Hepatocyte (in vitro differentiated cells): ENCODE measurements at regions not wholly inside any gene's neighbourhood (a gene's known extent, or its start where the extent isn't known, plus 50 kb on each side); places are given as distances from the start of the nearest gene placed in this dataset.

Experiments
- DNase-seq: peaks from one replicate; pipeline ENCODE4 v3.0.0-alpha.2; 2016; ENCODE audit warnings: low spot score
- H2AFZ ChIP-seq: fragments of 200-600 bp; sonication (generic); 2 replicates; pipeline ENCODE4 v1.6.0; 2016; ENCODE audit warnings: antibody characterized with exemption, mild to moderate bottlenecking
- H3K27ac ChIP-seq: fragments of 200-600 bp; sonication (generic); 2 replicates; pipeline ENCODE4 v1.5.1; 2016; ENCODE audit warnings: mild to moderate bottlenecking
- H3K27me3 ChIP-seq: fragments of 200-600 bp; sonication (generic); 2 replicates; pipeline ENCODE4 v1.6.1; 2016
- H3K36me3 ChIP-seq: fragments of 200-600 bp; sonication (generic); replicated peaks from 2 replicates; pipeline ENCODE4 v1.5.1; 2016; ENCODE audit warnings: low read depth; ENCODE audit not compliant: insufficient read depth
- H3K4me1 ChIP-seq: fragments of 200-600 bp; sonication (generic); 2 replicates; pipeline ENCODE4 v1.5.1; 2016; ENCODE audit warnings: mild to moderate bottlenecking, moderate library complexity; ENCODE audit not compliant: insufficient read depth
- H3K4me2 ChIP-seq: fragments of 200-600 bp; sonication (generic); 2 replicates; pipeline ENCODE4 v1.6.0; 2016
- H3K4me3 ChIP-seq: fragments of 200-600 bp; sonication (generic); 2 replicates; pipeline ENCODE4 v1.5.1; 2016; ENCODE audit warnings: mild to moderate bottlenecking
- H3K79me2 ChIP-seq: fragments of 200-600 bp; sonication (generic); 2 replicates; pipeline ENCODE4 v1.6.0; 2017; ENCODE audit warnings: mild to moderate bottlenecking
- H3K9me2 ChIP-seq: fragments of 200-600 bp; sonication (generic); replicated peaks from 2 replicates; pipeline ENCODE4 v1.6.0; 2017; ENCODE audit warnings: mild to moderate bottlenecking; ENCODE audit not compliant: insufficient read depth
- H3K9me3 ChIP-seq: fragments of 200-600 bp; sonication (generic); 2 replicates; pipeline ENCODE4 v1.5.1; 2016; ENCODE audit warnings: low read depth, mild to moderate bottlenecking
- H4K20me1 ChIP-seq: fragments of 200-600 bp; sonication (generic); 2 replicates; pipeline ENCODE4 v1.6.0; 2016; ENCODE audit warnings: mild to moderate bottlenecking; ENCODE audit not compliant: insufficient read depth, poor library complexity, severe bottlenecking
- EZH2 ChIP-seq: fragments of 200-600 bp; sonication (generic); IDR thresholded peaks from 2 replicates; pipeline ENCODE4 v1.6.1; 2016; ENCODE audit warnings: antibody characterized with exemption, mild to moderate bottlenecking, borderline replicate concordance
- EZH2phosphoT487 ChIP-seq: fragments of 200-600 bp; sonication (generic); IDR thresholded peaks from one replicate; pipeline ENCODE4 v1.6.1; 2018; ENCODE audit warnings: antibody characterized with exemption, mild to moderate bottlenecking, low read depth, moderate library complexity; ENCODE audit not compliant: unreplicated experiment, severe bottlenecking
- WGBS: methylation state at CpG from one replicate; pipeline ENCODE4 v1.1.6; 2016; ENCODE audit warnings: low lambda C conversion rate; ENCODE audit errors: missing lambda C conversion rate; 5-methylcytosine and 5-hydroxymethylcytosine counted together
- TF ChIP-seq, protein P1 (sequence below): fragments of 200-600 bp; sonication (generic); IDR thresholded peaks from 2 replicates; pipeline ENCODE4 v1.5.1; 2016; ENCODE audit warnings: antibody characterized with exemption, mild to moderate bottlenecking; ENCODE audit not compliant: poor library complexity

GRCh38 chr10:113278664-113279063 lies 274.2 kb upstream of the HABP2 start:
- no peaks in the 10 kb centered on the region for H3K9me2 ChIP-seq
- H3K27ac ChIP-seq, result no peak overlapping the region
- no peaks in the 10 kb centered on the region for H4K20me1 ChIP-seq
- no peak for TF ChIP-seq EZH2
- no peak for TF ChIP-seq EZH2phosphoT487
- TF ChIP-seq, protein P1, sequence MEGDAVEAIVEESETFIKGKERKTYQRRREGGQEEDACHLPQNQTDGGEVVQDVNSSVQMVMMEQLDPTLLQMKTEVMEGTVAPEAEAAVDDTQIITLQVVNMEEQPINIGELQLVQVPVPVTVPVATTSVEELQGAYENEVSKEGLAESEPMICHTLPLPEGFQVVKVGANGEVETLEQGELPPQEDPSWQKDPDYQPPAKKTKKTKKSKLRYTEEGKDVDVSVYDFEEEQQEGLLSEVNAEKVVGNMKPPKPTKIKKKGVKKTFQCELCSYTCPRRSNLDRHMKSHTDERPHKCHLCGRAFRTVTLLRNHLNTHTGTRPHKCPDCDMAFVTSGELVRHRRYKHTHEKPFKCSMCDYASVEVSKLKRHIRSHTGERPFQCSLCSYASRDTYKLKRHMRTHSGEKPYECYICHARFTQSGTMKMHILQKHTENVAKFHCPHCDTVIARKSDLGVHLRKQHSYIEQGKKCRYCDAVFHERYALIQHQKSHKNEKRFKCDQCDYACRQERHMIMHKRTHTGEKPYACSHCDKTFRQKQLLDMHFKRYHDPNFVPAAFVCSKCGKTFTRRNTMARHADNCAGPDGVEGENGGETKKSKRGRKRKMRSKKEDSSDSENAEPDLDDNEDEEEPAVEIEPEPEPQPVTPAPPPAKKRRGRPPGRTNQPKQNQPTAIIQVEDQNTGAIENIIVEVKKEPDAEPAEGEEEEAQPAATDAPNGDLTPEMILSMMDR, result no peak
- no peak overlapping the region for H2AFZ ChIP-seq
- H3K4me2 ChIP-seq, result no peak overlapping the region
- H3K4me3 ChIP-seq, result no peak overlapping the region
- H3K9me3 ChIP-seq, result no peaks in the 10 kb centered on the region
- no peak for DNase-seq
- WGBS, result 81% methylated on average over 3 of the region's 3 CpGs
- no peaks in the 10 kb centered on the region for H3K27me3 ChIP-seq
- H3K79me2 ChIP-seq, result no peaks in the 10 kb centered on the region
- no peaks in the 10 kb centered on the region for H3K4me1 ChIP-seq
- H3K36me3 ChIP-seq, result no peaks in the 10 kb centered on the region

GRCh38 chr10:113279262-113279661 lies 273.6 kb upstream of the HABP2 start:
- Histone ChIP-seq H3K4me2 (no peak overlapping the region), H3K9me3 (no peaks in the 10 kb centered on the region), H2AFZ (no peak overlapping the region), H3K9me2 (no peaks in the 10 kb centered on the region), H3K27ac (no peak overlapping the region), H4K20me1 (no peaks in the 10 kb centered on the region), H3K4me3 (no peak overlapping the region), H3K36me3 (no peaks in the 10 kb centered on the region), H3K79me2 (no peaks in the 10 kb centered on the region), H3K4me1 (no peaks in the 10 kb centered on the region), H3K27me3 (no peaks in the 10 kb centered on the region)
- DNase-seq, result no peak
- 94% methylated on average over 4 of the region's 4 CpGs for WGBS
- TF ChIP-seq, protein P1, result no peak
- no peak for TF ChIP-seq EZH2
- TF ChIP-seq EZH2phosphoT487, result no peak

GRCh38 chr10:113282564-113282963 lies 270.3 kb upstream of the HABP2 start:
- no peak overlapping the region for H3K4me3 ChIP-seq
- H3K27ac ChIP-seq, result no peak overlapping the region
- no peak for DNase-seq
- no peak overlapping the region for H3K4me2 ChIP-seq
- TF ChIP-seq EZH2, result no peak
- TF ChIP-seq, protein P1, result no peak
- no peak for TF ChIP-seq EZH2phosphoT487
- no peaks in the 10 kb centered on the region for H4K20me1 ChIP-seq
- no peaks in the 10 kb centered on the region for H3K9me3 ChIP-seq
- H3K27me3 ChIP-seq, result no peaks in the 10 kb centered on the region
- no peaks in the 10 kb centered on the region for H3K9me2 ChIP-seq
- H3K4me1 ChIP-seq, result no peaks in the 10 kb centered on the region
- H3K79me2 ChIP-seq, result no peaks in the 10 kb centered on the region
- H3K36me3 ChIP-seq, result no peaks in the 10 kb centered on the region
- no peak overlapping the region for H2AFZ ChIP-seq
- 93% methylated on average over 4 of the region's 4 CpGs for WGBS

GRCh38 chr10:113283189-113283588 lies 269.7 kb upstream of the HABP2 start:
- no peaks in the 10 kb centered on the region for H3K36me3 ChIP-seq
- TF ChIP-seq, protein P1, result no peak
- TF ChIP-seq EZH2, result no peak
- no peaks in the 10 kb centered on the region for H3K4me1 ChIP-seq
- H3K4me3 ChIP-seq, result no peak overlapping the region
- H4K20me1 ChIP-seq, result no peaks in the 10 kb centered on the region
- H3K9me2 ChIP-seq, result no peaks in the 10 kb centered on the region
- 91% methylated on average over 5 of the region's 5 CpGs for WGBS
- H3K4me2 ChIP-seq, result no peak overlapping the region
- no peak overlapping the region for H3K27ac ChIP-seq
- no peak for DNase-seq
- H3K79me2 ChIP-seq, result no peaks in the 10 kb centered on the region
- no peaks in the 10 kb centered on the region for H3K27me3 ChIP-seq
- no peaks in the 10 kb centered on the region for H3K9me3 ChIP-seq
- no peak overlapping the region for H2AFZ ChIP-seq
